MM.1S (cell line): ENCODE measurements at regions not wholly inside any gene's neighbourhood (a gene's known extent, or its start where the extent isn't known, plus 50 kb on each side); places are given as distances from the start of the nearest gene placed in this dataset.

ENCODE experiments used
- DNase-seq: peaks from one replicate; pipeline ENCODE4 v3.0.0-alpha.2; 2015
- H2AFZ ChIP-seq: fragments of 300-600 bp; sonication (generic); 2 replicates; pipeline ENCODE4 v1.6.0; 2016; ENCODE audit warnings: antibody characterized with exemption, low read length
- H3F3A ChIP-seq: fragments of 300-600 bp; sonication (generic); 2 replicates; pipeline ENCODE4 v1.6.1; 2016; ENCODE audit warnings: mild to moderate bottlenecking, antibody characterized with exemption, low read length, moderate library complexity, mixed read lengths; ENCODE audit not compliant: insufficient read depth
- H3K27ac ChIP-seq: fragments of 300-600 bp; sonication (generic); 2 replicates; pipeline ENCODE4 v1.5.1; 2016; ENCODE audit warnings: mild to moderate bottlenecking, low read length
- H3K27me3 ChIP-seq: fragments of 300-600 bp; sonication (generic); replicated peaks from 2 replicates; pipeline ENCODE4 v1.6.0; 2016; ENCODE audit warnings: low read length; ENCODE audit not compliant: insufficient read depth
- H3K36me3 ChIP-seq: fragments of 300-600 bp; sonication (generic); replicated peaks from 2 replicates; pipeline ENCODE4 v1.6.1; 2016; ENCODE audit warnings: mild to moderate bottlenecking, low read length, mixed read lengths; ENCODE audit not compliant: insufficient read depth
- H3K4me1 ChIP-seq: fragments of 300-600 bp; sonication (generic); 2 replicates; pipeline ENCODE4 v1.6.1; 2016; ENCODE audit warnings: low read length, mixed read lengths
- H3K4me2 ChIP-seq: fragments of 300-600 bp; sonication (generic); 2 replicates; pipeline ENCODE4 v1.6.0; 2016; ENCODE audit warnings: low read depth, low read length
- H3K4me3 ChIP-seq: fragments of 300-600 bp; sonication (generic); 2 replicates; pipeline ENCODE4 v1.5.1; 2016; ENCODE audit warnings: low read length, mixed read lengths
- H3K79me2 ChIP-seq: fragments of 300-600 bp; sonication (generic); 2 replicates; pipeline ENCODE4 v1.6.1; 2016; ENCODE audit warnings: mixed run types, low read length, mixed read lengths
- H3K9ac ChIP-seq: fragments of 300-600 bp; sonication (generic); 2 replicates; pipeline ENCODE4 v1.6.1; 2016; ENCODE audit warnings: low read length, mixed read lengths
- H3K9me2 ChIP-seq: fragments of 300-600 bp; sonication (generic); replicated peaks from 2 replicates; pipeline ENCODE4 v1.6.1; 2016; ENCODE audit warnings: mild to moderate bottlenecking, low read length, mixed read lengths; ENCODE audit not compliant: insufficient read depth
- H3K9me3 ChIP-seq: fragments of 300-600 bp; sonication (generic); replicated peaks from 2 replicates; pipeline ENCODE4 v1.6.1; 2016; ENCODE audit warnings: mild to moderate bottlenecking, low read length, mixed read lengths; ENCODE audit not compliant: insufficient read depth
- H4K20me1 ChIP-seq: fragments of 300-600 bp; sonication (generic); 2 replicates; pipeline ENCODE4 v1.6.1; 2016; ENCODE audit warnings: mild to moderate bottlenecking, low read length, moderate library complexity, mixed read lengths; ENCODE audit not compliant: insufficient read depth
- EZH2 ChIP-seq: fragments of 300-600 bp; sonication (generic); optimal IDR thresholded peaks from 2 replicates; pipeline ENCODE3; 2017; ENCODE audit warnings: low read depth, mild to moderate bottlenecking, antibody characterized with exemption, low read length, mixed read lengths
- EZH2phosphoT487 ChIP-seq: fragments of 300-600 bp; sonication (generic); IDR thresholded peaks from 2 replicates; pipeline ENCODE4 v1.6.1; 2018; ENCODE audit warnings: antibody characterized with exemption, low read length
- TF ChIP-seq, protein P1 (sequence below): fragments of 300-600 bp; sonication (generic); IDR thresholded peaks from 2 replicates; pipeline ENCODE4 v1.5.1; 2016; ENCODE audit warnings: antibody characterized with exemption, low read length, mixed read lengths

DNA sequence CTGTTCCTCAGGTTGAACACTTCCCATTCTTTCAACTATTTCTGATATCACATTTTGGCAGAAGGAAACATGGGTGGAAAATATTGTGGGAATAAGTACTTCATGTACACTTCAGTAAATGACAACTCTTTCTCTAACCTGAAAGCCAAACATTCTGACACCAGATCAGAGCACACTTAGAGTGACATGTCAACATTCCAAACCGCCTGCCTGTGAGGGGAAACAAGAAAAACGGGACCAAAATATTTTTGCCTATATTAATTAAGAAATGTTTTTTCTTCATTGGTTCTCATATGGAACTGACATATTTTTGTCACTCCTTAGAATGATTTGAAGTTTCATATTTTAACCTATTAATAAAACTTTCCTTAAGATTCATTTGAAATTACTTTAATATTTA, 483.1 kb downstream of the MAFB start:
- Histone ChIP-seq H4K20me1 (no peaks in the 10 kb centered on the region), H3K4me1 (no peaks in the 10 kb centered on the region), H3K4me2 (no peak overlapping the region), H3K9me2 (no peaks in the 10 kb centered on the region), H2AFZ (no peak overlapping the region), H3K27ac (no peak overlapping the region), H3K4me3 (no peak overlapping the region), H3F3A (no peaks in the 10 kb centered on the region), H3K9me3 (no peaks in the 10 kb centered on the region), H3K9ac (no peak overlapping the region), H3K79me2 (no peaks in the 10 kb centered on the region), H3K27me3 (no peaks in the 10 kb centered on the region), H3K36me3 (no peaks in the 10 kb centered on the region)
- DNase-seq, result no peak
- no peak for TF ChIP-seq EZH2phosphoT487
- TF ChIP-seq, protein P1, sequence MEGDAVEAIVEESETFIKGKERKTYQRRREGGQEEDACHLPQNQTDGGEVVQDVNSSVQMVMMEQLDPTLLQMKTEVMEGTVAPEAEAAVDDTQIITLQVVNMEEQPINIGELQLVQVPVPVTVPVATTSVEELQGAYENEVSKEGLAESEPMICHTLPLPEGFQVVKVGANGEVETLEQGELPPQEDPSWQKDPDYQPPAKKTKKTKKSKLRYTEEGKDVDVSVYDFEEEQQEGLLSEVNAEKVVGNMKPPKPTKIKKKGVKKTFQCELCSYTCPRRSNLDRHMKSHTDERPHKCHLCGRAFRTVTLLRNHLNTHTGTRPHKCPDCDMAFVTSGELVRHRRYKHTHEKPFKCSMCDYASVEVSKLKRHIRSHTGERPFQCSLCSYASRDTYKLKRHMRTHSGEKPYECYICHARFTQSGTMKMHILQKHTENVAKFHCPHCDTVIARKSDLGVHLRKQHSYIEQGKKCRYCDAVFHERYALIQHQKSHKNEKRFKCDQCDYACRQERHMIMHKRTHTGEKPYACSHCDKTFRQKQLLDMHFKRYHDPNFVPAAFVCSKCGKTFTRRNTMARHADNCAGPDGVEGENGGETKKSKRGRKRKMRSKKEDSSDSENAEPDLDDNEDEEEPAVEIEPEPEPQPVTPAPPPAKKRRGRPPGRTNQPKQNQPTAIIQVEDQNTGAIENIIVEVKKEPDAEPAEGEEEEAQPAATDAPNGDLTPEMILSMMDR, result no peak
- TF ChIP-seq EZH2, result no peak

DNA sequence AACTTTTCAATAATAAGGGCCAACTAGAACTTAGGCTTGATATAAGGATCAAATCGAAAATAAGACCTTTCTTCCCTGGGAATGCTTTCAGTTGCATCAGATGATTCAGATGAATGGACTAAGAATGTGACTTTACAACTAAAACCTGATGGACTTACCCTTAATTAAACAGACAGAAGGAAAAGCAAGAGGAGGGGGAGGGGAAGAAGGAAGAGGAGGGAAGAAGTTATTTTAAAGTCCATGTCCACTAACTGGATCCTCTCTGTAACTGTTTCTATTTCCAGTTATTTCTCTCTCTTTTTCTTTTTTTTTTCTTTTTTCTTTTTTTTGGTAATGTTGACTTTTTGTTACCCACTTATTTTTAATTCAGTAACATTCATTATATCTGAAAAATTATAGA, 486.0 kb downstream of the MAFB start:
- H3F3A ChIP-seq, result no peaks in the 10 kb centered on the region
- H3K9me3 ChIP-seq, result no peaks in the 10 kb centered on the region
- no peak overlapping the region for H2AFZ ChIP-seq
- no peak overlapping the region for H3K4me3 ChIP-seq
- H3K36me3 ChIP-seq, result no peaks in the 10 kb centered on the region
- no peaks in the 10 kb centered on the region for H4K20me1 ChIP-seq
- no peak overlapping the region for H3K9ac ChIP-seq
- H3K79me2 ChIP-seq, result no peaks in the 10 kb centered on the region
- no peak for DNase-seq
- H3K4me1 ChIP-seq, result no peaks in the 10 kb centered on the region
- no peaks in the 10 kb centered on the region for H3K9me2 ChIP-seq
- no peak overlapping the region for H3K4me2 ChIP-seq
- no peak overlapping the region for H3K27ac ChIP-seq
- no peaks in the 10 kb centered on the region for H3K27me3 ChIP-seq
- TF ChIP-seq, protein P1, result no peak
- TF ChIP-seq EZH2 (no peak), EZH2phosphoT487 (no peak)

DNA sequence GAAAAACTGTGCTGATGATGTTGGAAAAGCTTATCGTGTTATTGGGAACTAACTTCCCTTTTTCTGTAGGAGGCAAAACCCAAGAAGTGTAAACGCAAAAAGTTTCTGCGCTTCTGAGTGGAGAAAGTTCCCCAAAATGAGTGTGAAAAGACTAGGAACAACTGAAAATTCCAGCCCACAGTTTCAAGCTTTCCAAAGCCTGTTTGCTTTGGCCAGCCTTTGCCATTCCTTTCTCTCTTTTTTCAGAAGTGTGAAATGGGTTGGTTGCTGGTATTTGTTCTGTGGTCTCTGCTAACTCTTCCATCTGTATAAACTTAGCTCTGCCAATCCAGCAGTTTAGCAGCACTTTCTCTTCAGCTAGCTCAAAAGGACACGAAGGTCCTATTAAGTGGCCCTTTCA, 491.3 kb downstream of the MAFB start:
- no peak for DNase-seq
- Histone ChIP-seq H3K9me3 (no peaks in the 10 kb centered on the region), H3K36me3 (no peaks in the 10 kb centered on the region), H3K4me2 (no peak overlapping the region), H3K4me1 (no peaks in the 10 kb centered on the region), H3K27me3 (no peaks in the 10 kb centered on the region), H4K20me1 (no peaks in the 10 kb centered on the region), H3K9ac (no peak overlapping the region), H3K9me2 (no peaks in the 10 kb centered on the region), H2AFZ (no peak overlapping the region), H3K79me2 (no peaks in the 10 kb centered on the region), H3K4me3 (no peak overlapping the region), H3K27ac (no peak overlapping the region), H3F3A (no peaks in the 10 kb centered on the region)
- TF ChIP-seq, protein P1, result no peak
- TF ChIP-seq EZH2phosphoT487 (no peak), EZH2 (no peak)
